Smooth muscle cell (in vitro differentiated cells): ENCODE measurements at regions not wholly inside any gene's neighbourhood (a gene's known extent, or its start where the extent isn't known, plus 50 kb on each side); places are given as distances from the start of the nearest gene placed in this dataset.

ENCODE experiments used
- DNase-seq: peaks from one replicate; lab custom pipeline; 2025; ENCODE audit not compliant: unreplicated experiment; lab: John Stamatoyannopoulos, UW
- H2AFZ ChIP-seq: fragments of 200-600 bp; sonication (generic); 2 replicates; pipeline ENCODE4 v1.6.0; 2016; ENCODE audit warnings: antibody characterized with exemption, low read depth, mild to moderate bottlenecking
- H3F3A ChIP-seq: fragments of 200-600 bp; sonication (generic); 2 replicates; pipeline ENCODE4 v1.6.0; 2017; ENCODE audit warnings: antibody characterized with exemption, low read depth
- H3K27ac ChIP-seq: fragments of 200-600 bp; sonication (generic); 2 replicates; pipeline ENCODE4 v1.5.1; 2016; ENCODE audit warnings: low read depth, mild to moderate bottlenecking
- H3K27me3 ChIP-seq: fragments of 200-600 bp; sonication (generic); 2 replicates; pipeline ENCODE4 v1.6.1; 2016; ENCODE audit warnings: low read depth, mild to moderate bottlenecking
- H3K36me3 ChIP-seq: fragments of 200-600 bp; sonication (generic); 2 replicates; pipeline ENCODE4 v1.5.1; 2016; ENCODE audit warnings: low read depth
- H3K4me1 ChIP-seq: fragments of 200-600 bp; sonication (generic); 2 replicates; pipeline ENCODE4 v1.5.1; 2016; ENCODE audit warnings: low read depth
- H3K4me2 ChIP-seq: fragments of 200-600 bp; sonication (generic); 2 replicates; pipeline ENCODE4 v1.6.0; 2016; ENCODE audit warnings: mild to moderate bottlenecking
- H3K4me3 ChIP-seq: fragments of 200-600 bp; sonication (generic); 2 replicates; pipeline ENCODE4 v1.5.1; 2016; ENCODE audit warnings: mild to moderate bottlenecking
- H3K79me2 ChIP-seq: fragments of 200-600 bp; sonication (generic); 2 replicates; pipeline ENCODE4 v1.6.0; 2016; ENCODE audit warnings: low read depth, mild to moderate bottlenecking
- H3K9ac ChIP-seq: fragments of 200-600 bp; sonication (generic); 2 replicates; pipeline ENCODE4 v1.6.0; 2016; ENCODE audit warnings: low read depth
- H3K9me3 ChIP-seq: fragments of 200-600 bp; sonication (generic); replicated peaks from 2 replicates; pipeline ENCODE4 v1.5.1; 2016; ENCODE audit warnings: low read depth
- H4K20me1 ChIP-seq: fragments of 200-600 bp; sonication (generic); 2 replicates; pipeline ENCODE4 v1.6.0; 2016; ENCODE audit warnings: low read depth
- WGBS: methylation state at CpG from one replicate; pipeline ENCODE4 v1.1.7; 2016; ENCODE audit warnings: low lambda C conversion rate; 5-methylcytosine and 5-hydroxymethylcytosine counted together
- TF ChIP-seq, protein P1 (sequence below): fragments of 200-600 bp; sonication (generic); IDR thresholded peaks from 2 replicates; pipeline ENCODE4 v1.5.1; 2017; ENCODE audit warnings: borderline replicate concordance, mild to moderate bottlenecking, antibody characterized with exemption; ENCODE audit not compliant: insufficient read depth, poor library complexity, severe bottlenecking

DNA sequence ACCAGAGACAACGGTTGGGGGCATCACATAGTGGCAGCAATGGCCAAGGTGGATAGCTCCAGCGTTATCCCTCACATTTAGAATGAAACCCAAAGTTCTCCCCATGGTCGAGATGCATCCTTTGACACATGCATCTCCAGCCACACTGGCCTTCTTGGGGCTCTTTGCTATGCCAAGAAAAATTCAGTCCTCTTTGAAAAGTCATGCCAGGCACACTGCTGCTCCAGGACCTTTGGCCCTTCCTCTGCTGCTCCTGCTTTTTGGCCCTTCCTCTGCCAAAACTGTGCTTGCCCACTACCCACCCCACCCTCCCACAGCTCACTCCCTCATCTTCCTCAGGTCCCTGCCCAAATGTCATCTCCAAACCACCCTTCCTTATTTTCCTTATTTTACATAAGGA is 106.4 kb downstream of the C1orf94 start:
- Histone ChIP-seq H3K4me1 (no peaks in the 10 kb centered on the region), H3K79me2 (no peaks in the 10 kb centered on the region), H3K27ac (no peak overlapping the region), H2AFZ (no peak overlapping the region), H3K9me3 (no peaks in the 10 kb centered on the region), H3F3A (no peaks in the 10 kb centered on the region), H4K20me1 (no peaks in the 10 kb centered on the region), H3K36me3 (no peaks in the 10 kb centered on the region), H3K27me3 (peaks cover 13% of the 10 kb centered on the region), H3K4me3 (no peak overlapping the region), H3K9ac (no peak overlapping the region), H3K4me2 (no peak overlapping the region)
- TF ChIP-seq, protein P1, sequence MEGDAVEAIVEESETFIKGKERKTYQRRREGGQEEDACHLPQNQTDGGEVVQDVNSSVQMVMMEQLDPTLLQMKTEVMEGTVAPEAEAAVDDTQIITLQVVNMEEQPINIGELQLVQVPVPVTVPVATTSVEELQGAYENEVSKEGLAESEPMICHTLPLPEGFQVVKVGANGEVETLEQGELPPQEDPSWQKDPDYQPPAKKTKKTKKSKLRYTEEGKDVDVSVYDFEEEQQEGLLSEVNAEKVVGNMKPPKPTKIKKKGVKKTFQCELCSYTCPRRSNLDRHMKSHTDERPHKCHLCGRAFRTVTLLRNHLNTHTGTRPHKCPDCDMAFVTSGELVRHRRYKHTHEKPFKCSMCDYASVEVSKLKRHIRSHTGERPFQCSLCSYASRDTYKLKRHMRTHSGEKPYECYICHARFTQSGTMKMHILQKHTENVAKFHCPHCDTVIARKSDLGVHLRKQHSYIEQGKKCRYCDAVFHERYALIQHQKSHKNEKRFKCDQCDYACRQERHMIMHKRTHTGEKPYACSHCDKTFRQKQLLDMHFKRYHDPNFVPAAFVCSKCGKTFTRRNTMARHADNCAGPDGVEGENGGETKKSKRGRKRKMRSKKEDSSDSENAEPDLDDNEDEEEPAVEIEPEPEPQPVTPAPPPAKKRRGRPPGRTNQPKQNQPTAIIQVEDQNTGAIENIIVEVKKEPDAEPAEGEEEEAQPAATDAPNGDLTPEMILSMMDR, result no peak
- WGBS, result 72% methylated on average over 3 of the region's 3 CpGs
- no peak for DNase-seq

DNA sequence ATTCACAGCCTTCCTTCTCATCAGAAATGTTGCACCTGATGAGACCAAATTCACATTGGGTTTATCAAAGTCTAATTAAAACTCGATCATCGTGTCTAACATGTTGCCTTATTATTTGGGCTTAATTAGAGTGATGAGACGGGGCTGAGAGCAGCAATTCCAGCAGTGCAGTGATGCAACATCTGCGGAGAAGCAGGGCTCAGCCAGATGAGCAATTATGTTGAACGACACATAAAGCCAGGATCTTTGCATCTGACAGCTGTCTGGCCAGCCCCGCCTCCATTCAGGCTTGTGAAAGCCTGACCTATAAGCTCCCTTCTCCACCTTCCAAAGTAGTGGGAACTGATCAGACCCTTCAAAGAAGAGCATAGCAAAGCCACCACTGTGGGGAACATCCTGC is 109.8 kb downstream of the C1orf94 start:
- Histone ChIP-seq H3K27me3 (peaks cover 13% of the 10 kb centered on the region), H3K27ac (no peak overlapping the region), H3K4me1 (no peaks in the 10 kb centered on the region), H3K36me3 (no peaks in the 10 kb centered on the region), H3K4me3 (no peak overlapping the region), H3K9me3 (no peaks in the 10 kb centered on the region), H3K79me2 (no peaks in the 10 kb centered on the region), H3K9ac (no peak overlapping the region), H3F3A (no peaks in the 10 kb centered on the region), H4K20me1 (no peaks in the 10 kb centered on the region), H3K4me2 (no peak overlapping the region), H2AFZ (no peak overlapping the region)
- no peak for DNase-seq
- TF ChIP-seq, protein P1, result no peak
- WGBS, result 78% methylated on average over 6 of the region's 6 CpGs

DNA sequence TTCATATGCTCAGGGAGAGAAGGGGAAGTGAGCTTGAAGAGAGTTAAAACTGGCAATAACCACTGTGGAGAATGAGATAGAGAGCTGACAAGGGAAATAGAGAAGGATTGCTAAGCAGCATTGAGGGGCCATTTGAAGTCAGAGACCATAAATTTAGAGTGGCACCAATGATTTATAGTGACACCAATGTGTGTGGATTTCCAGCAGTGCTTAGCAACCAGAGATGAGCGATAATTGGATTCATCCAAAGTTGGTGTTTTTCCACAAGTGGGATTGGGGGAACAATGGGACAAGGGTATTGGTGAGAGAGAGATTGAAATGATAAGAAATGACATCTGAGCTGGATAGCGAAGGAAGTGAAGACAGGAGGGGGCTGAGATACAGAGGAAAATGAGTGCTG is 114.1 kb downstream of the C1orf94 start:
- no peaks in the 10 kb centered on the region for H3K9me3 ChIP-seq
- no peaks in the 10 kb centered on the region for H3F3A ChIP-seq
- no peaks in the 10 kb centered on the region for H4K20me1 ChIP-seq
- peaks cover 13% of the 10 kb centered on the region for H3K27me3 ChIP-seq
- no peak overlapping the region for H3K4me2 ChIP-seq
- H3K27ac ChIP-seq, result no peak overlapping the region
- no peak overlapping the region for H3K4me3 ChIP-seq
- DNase-seq, result no peak
- no peak overlapping the region for H3K9ac ChIP-seq
- H3K79me2 ChIP-seq, result no peaks in the 10 kb centered on the region
- no peak overlapping the region for H2AFZ ChIP-seq
- TF ChIP-seq, protein P1, result no peak
- no peaks in the 10 kb centered on the region for H3K4me1 ChIP-seq
- no peaks in the 10 kb centered on the region for H3K36me3 ChIP-seq
- 84% methylated on average over 2 of the region's 2 CpGs for WGBS

DNA sequence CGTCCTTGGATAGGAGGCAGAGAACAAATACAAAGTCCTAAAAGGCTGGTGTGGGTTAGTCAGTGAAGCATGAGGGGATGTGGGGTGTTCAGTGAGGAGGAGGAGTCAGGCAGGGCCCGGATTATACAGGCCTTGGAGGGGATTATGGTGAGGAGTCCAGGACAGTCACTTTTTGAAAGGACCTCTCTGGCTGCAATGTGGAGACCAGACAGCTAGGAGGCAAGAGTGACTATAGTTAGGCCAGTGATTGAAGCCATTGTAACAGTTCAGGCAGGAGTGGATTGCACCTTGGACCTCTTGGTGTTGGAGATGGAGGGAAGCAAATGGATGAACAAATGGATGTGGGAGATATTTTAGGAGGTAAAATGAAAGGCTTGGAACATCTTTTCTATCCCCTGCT is 115.8 kb downstream of the C1orf94 start:
- no peaks in the 10 kb centered on the region for H3F3A ChIP-seq
- no peak for DNase-seq
- no peak overlapping the region for H2AFZ ChIP-seq
- WGBS, result 47% methylated on average over 2 of the region's 2 CpGs
- H3K36me3 ChIP-seq, result no peaks in the 10 kb centered on the region
- H3K4me2 ChIP-seq, result no peak overlapping the region
- H3K27me3 ChIP-seq, result no peaks in the 10 kb centered on the region
- no peaks in the 10 kb centered on the region for H3K4me1 ChIP-seq
- H3K4me3 ChIP-seq, result no peak overlapping the region
- H4K20me1 ChIP-seq, result no peaks in the 10 kb centered on the region
- TF ChIP-seq, protein P1, result no peak
- H3K9ac ChIP-seq, result no peak overlapping the region
- H3K9me3 ChIP-seq, result no peaks in the 10 kb centered on the region
- no peak overlapping the region for H3K27ac ChIP-seq
- H3K79me2 ChIP-seq, result no peaks in the 10 kb centered on the region
